Activated CD4-positive, alpha-beta T cell treated with anti-CD3 and anti-CD28 coated beads, Interleukin-2, amount 50 U/mL, for 24 hours (primary cell): ENCODE measurements at regions not wholly inside any gene's neighbourhood (a gene's known extent, or its start where the extent isn't known, plus 50 kb on each side); places are given as distances from the start of the nearest gene placed in this dataset.
"Not testable (repeated sequence)": the region's sequence is repeated elsewhere in the genome, so short reads cannot be mapped to it uniquely, and the experiment has no call there.

Experiments used
- DNase-seq, 2 donors: peaks; one replicate each; pipeline ENCODE4 v3.0.0-alpha.2; 2020; ENCODE audit warnings: low read depth in 1 of 2, low spot score in 1 of 2

DNA sequence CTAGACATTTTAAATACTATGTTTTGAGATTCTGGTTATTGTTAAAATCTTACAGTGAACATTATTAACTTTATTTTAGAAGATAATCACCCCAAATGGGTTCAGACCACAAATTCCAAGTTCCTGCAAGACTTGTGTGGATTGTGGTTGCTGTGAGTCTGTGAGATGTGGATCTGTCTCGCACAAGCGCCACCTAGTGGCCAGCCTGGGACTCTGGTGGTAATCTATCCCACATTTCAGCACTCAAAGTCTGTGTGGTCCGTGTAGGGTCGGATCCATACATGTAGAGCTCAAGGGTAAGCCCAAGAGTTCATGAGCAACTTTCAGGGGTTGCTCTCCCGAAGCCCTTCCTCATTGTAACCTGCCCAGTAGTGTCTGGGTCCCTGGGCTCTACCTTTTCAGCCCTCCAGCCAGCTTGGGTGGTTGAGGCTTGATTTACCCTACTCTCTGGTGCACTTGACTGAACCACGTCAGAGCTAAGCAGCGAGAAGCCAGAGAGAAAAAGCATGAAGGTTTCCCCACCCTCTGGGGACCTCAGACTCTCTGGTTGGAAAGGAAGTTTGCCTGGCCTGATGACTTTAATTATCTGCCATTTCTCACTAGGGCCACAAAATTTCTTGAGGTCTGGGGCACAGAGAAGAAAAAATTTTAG, 129.2 kb downstream of the ARHGAP11B start:
- peak; percentile 53 to 63 for DNase-seq

- DNase-seq, result not testable (repeated sequence)
Observed at GRCh38 chr15:30760633-30761032, 134.7 kb downstream of the ARHGAP11B start.

DNA sequence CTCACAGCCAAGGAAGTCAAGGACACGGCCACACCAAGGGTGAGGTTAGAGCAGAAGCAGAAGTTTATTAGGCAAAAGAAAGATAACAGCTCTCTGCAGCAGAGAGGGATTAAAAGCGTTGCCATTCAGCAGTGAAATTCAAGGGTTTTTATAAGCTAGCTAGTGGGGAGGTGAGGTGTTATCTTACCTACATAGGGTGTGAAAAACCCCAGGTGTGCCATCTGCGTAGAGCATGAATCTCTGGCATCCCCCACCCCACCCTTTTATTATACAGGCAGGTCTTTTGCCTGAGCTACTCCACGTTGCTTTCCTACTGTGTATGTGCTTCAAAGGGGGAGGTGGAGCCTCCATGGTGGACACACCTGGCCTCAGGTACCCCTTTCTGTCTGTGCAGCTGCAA, 135.4 kb downstream of the ARHGAP11B start:
- not testable (repeated sequence) for DNase-seq

- DNase-seq, result not testable (repeated sequence)
Observed at GRCh38 chr15:30769390-30770124, 134.2 kb upstream of the FAN1 start.

DNA sequence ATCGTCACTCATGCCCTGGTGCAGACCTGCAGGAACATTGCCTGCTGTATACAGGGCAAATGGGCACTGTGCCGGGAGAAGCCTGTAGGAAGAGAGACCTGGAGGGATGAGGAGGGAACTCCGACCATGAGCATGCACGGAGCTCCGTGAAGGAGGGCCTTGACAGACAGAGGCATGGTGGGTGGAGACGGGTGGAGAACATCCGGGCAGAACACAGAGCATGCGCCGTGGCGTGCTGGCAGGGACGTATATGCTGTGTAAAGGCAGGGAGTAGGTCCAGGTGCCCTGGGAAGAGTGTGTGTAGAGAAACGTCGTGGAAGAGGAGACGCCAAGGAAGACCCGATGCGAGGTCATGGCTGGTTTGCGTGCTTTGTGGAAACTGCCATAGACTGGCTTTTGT, 133.0 kb upstream of the FAN1 start:
- no peak for DNase-seq

DNA sequence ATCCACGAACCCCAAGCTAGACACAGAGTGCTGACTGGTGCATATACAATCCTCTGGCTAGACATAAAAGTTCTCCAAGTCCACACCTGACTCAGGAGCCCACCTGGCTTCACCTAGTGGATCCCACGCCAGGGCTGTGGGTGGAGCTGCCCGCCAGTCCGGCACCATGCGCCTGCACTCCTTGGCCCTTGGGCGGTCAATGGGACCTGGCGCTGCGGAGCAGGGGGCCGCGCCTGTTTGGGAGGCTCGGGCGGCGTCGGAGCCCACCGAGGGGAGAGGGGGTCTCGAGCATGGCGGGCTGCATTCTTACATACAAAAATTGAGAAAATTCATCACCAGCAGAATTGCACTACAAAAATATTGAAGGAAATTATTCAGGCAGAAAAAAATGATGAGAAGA, 120.7 kb upstream of the FAN1 start:
- DNase-seq, result no peak

DNA sequence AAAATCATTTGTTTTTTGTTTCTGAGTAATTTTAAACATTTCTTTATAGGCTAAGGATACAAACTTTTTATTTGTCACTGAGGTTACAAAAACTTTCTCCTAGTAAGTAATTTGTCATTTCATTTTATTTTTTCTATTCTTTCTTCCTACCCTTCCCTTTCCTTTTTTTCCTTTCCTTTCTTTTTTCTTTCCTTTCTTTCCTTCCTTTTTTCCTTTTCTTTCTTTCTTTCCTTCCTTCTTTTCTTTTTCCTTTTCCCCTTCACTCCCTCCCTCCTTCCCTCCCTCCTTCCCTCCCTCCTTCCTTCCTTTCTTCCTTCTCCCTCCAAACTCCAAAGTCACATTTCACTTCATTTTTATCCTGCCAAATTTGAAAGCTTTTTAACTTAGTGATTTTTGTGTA, 115.1 kb upstream of the FAN1 start:
- no peak for DNase-seq

- DNase-seq, result no peak
Observed at GRCh38 chr15:30791239-30792175, 112.2 kb upstream of the FAN1 start.

GRCh38 chr15:30792843-30793242, 110.9 kb upstream of the FAN1 start:
- DNase-seq, result not testable (repeated sequence)

- DNase-seq, result no peak
Observed at GRCh38 chr15:30794388-30794787, 109.3 kb upstream of the FAN1 start.

- DNase-seq, result not testable (repeated sequence)
Observed at GRCh38 chr15:30799565-30799964, 104.2 kb upstream of the FAN1 start.

DNA sequence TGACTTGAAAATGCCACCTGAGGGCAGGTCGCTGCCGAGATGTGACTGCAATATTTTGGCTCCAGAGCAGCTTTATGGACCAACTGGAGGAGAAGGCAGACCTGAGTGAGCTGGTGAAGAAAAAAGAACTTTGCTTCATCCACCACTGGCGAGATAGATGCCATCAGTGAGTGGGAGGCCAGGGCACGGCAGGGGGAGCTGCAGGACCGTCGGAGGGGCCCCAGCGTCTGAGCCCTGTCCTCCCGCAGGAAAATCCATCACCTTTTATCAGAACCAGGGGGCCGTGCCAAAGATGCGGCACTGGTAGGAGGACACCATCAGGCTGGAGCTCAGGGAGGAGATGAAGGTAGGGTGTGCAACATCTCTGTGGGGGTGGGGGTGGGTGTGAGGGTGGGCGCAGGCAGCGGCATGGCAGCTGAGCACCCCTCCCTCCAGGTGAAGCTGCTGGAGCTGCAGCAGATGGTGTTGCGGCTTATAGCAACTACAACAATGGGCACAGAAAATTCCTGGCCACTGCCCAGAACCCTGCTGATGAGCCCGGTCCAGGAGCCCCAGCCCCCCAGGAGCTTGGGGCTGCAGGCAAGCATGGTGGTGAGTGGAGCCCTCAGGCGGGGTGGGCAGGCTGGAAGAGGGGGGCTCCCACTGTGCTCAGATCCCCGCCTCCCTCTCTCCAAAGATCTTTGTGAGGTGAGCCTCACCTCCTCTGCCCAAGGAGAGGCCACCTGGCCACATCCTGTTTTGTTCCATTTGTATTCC, 102.4 kb upstream of the FAN1 start:
- not testable (repeated sequence) for DNase-seq

DNA sequence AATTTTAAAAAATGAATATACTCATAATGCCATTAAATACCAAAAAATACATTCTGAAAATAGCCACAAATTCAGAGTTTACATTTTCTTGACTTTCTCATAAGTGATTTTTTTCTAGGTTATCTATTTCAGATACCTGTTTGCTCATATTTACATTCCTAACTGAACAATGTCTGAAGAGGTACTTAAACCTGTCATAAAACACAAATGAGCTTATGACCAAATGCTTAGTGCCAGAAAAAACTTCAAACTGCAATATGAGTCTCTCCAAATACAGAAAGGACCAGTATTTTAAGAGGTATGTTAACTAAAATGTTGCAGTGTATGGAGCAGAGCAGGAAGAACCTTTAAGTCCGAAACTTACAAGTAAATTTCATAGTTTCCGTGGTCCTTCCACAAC, 101.7 kb upstream of the FAN1 start:
- not testable (repeated sequence) for DNase-seq

DNA sequence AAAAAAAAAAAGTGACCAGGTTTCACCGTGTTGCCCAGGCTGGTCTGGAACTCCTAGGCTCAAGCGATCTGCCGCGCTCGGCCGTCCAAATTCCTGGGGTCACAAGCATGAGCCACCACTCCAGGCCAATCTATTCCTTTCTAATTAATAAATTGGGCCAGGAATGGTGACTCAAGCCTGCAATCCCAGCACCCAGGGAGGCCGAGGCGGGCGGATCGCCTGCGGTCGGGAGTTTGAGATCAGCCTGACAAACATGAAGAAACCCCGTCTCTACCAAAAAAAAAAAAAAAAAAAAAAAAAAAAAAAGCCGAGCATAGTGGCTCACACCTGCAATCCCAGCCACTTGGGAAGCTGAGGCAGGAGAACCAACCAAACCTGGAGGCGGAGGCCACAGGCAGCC, 100.0 kb upstream of the FAN1 start:
- DNase-seq, result not testable (repeated sequence)

GRCh38 chr15:30816430-30816829, 87.3 kb upstream of the FAN1 start:
- DNase-seq, result no peak

DNA sequence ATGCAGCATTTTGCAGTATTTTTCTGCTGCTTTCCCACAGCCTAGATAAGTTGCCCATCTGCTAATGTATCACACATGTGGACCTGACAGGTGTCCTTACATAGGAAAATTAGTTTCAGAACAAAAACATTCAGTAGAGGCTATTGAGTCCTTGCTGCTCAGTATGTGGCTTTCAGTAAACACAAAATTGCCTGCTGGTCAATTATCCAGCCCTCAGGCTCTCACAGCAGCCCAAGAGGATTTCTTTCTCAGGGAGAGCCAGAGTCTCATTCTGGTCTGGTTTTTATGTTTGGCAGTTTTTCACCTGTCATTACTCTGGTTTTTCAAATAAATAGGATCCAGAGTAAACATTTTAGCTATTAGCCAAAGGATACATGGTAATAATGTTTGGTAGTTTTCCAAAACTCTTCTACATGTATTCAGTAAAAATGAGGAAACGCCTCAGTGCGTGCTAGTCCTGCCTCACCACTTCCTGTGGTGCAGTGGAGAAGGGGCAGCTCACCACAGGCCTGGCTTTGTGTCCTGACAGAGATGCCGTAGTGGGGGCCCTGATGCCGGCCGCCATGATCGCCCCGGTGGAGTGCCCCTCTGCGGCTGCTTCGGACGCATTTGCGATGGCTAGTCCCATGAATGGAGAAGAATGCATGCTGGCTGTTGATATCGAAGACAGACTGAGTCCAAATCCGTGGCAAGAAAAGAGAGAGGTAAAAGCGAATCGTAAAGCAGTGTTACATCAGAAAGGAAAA, 80.5 kb upstream of the FAN1 start:
- DNase-seq, result peak in 1 of 2 donors; percentile 14

DNA sequence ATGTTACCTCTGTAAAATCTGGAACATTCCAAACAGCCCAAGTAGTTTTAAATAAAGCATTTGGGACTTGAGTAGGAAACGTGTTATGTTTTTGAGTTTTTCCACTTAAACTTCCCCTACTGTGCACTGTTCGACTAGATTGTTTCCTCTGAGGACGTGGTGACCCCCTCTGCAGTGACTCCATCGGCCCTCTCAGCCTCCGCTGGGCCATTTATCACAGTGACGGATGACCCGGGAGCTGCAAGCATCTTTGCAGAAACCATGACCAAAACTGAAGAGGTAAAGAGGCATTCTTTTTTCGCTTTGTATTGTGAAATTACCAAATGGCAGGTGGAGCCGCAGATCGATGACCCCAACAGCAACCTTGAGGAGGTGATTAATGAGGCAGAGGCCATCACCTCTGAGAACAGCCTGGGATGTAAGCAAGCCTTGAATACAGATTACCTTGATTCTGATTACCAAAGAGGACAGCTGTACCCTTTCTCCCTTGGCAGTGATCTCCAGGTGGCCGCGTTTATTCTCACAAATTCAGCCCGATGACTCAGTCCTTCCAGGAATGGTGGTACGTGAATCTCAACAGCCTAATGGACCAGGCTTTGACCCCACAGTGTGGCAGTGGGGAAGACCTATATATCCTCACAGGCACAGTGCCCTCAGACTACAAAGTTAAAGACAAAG, 79.1 kb upstream of the FAN1 start:
- no peak for DNase-seq

DNA sequence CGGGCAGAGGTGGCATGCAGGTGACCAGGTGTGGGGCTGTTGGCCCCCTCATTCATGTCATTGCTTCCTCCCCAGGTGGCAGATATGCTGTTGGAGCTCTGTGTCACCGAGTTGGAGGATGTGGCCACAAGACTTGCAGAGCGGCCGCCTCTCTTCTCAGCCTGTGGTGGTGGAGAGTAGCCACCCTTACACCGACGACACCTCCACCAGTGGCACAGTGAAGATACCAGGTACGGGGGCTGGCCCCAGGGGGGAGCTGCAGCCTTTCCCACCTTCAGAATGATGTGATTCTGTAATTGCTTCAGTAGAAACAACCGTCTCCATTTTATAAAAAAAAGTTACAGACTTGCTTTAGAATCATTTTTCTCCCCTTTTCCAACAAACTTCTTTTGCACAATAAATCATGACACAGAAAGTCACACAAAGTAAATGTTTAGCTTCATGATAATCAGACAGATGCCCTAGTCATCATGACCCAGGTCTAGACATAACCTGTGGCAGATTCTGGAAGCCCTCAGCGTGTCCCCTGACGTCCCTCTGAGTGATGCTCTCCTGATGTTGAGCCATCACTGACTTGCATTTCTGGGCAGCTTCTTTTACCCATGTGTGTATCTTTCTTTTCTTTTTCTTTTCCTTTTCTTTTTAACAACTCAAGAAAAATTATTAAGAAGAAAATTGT, 76.0 kb upstream of the FAN1 start:
- no peak for DNase-seq

DNA sequence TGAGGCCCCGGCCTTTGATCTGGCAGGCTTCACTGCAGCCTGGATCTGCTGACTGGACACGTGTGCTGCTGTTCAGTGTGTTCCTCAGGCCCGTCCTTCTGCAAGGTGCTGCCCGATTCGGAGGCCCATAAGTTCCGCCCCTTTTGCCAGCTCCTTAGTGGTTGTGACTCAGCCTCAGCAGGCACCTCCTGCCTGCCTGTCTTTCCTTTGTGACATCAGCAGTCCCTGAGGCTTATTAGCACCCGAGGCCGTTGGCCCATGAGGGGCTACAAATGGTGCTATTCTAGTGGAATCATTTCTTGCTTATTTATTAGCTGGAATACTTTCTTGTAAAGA, 75.4 kb upstream of the FAN1 start:
- not testable (repeated sequence) for DNase-seq
